ENCODE measurements at regions not wholly inside any gene's neighbourhood (a gene's known extent, or its start where the extent isn't known, plus 50 kb on each side); places are given as distances from the start of the nearest gene placed in this dataset.

DNA sequence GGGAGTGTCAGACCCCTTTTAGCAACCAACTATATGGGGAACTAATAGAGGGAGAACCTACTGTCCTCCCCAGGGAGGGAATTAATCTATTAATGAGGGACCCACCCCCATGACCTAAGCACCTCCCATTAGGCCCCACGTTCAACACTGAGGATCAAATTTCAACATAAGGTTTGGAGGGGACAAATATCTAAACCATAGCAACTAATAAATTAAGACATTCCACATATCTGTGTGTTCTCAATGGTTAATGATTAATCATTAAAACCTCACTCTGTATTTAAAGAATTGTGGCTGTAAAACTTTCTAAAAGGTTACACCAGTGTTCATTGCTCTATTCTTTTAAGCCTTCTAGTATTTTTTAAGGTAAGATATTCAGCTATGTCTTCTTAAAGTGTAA lies 500.4 kb upstream of the SULF2 start:
- FAIRE-seq, result no peak
- TF ChIP-seq POLR2A (IDR thresholded peaks at IDR 0.05; ENCODE audit: low read depth, low read length) (no peak), POLR2AphosphoS5 (IDR thresholded peaks at IDR 0.05; ENCODE audit: low read depth, low read length) (no peak), TAF1 (IDR thresholded peaks at IDR 0.05; ENCODE audit: borderline replicate concordance, low read depth, low read length) (no peak)
- no peak for DNase-seq (ENCODE audit: insufficient read length)

- DNase-seq (ENCODE audit: insufficient read length), result no peak
- no peak for FAIRE-seq
- TF ChIP-seq POLR2A (IDR thresholded peaks at IDR 0.05; ENCODE audit: low read depth, low read length) (no peak), TAF1 (IDR thresholded peaks at IDR 0.05; ENCODE audit: borderline replicate concordance, low read depth, low read length) (no peak), POLR2AphosphoS5 (IDR thresholded peaks at IDR 0.05; ENCODE audit: low read depth, low read length) (no peak)
These were observed 499.6 kb upstream of the SULF2 start for GRCh38 chr20:48284837-48285236.

DNA sequence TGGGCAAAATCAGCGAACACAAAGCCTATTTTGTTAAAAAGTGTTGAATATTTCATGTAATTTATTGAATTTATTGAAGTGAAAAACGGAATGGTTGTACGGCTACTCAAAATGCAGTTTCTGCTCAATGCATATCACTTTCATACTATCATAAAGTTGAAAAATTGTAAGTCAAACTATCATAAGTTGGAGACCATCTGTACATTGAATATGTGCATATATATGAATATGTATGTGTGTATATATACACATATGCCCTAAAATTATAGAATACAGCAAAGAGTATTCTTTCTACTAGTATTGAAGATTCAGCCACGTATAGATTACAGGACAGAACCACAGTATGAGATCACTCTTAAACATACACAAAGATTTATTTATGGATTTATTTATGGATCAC lies 499.0 kb upstream of the SULF2 start:
- TF ChIP-seq TAF1 (IDR thresholded peaks at IDR 0.05; ENCODE audit: borderline replicate concordance, low read depth, low read length) (no peak), POLR2AphosphoS5 (IDR thresholded peaks at IDR 0.05; ENCODE audit: low read depth, low read length) (no peak), POLR2A (IDR thresholded peaks at IDR 0.05; ENCODE audit: low read depth, low read length) (no peak)
- no peak for FAIRE-seq
- no peak for DNase-seq (ENCODE audit: insufficient read length)

GRCh38 chr20:48283470-48284110 lies 498.3 kb upstream of the SULF2 start:
- DNase-seq (ENCODE audit: insufficient read length), result no peak
- TF ChIP-seq TAF1 (IDR thresholded peaks at IDR 0.05; ENCODE audit: borderline replicate concordance, low read depth, low read length) (no peak), POLR2AphosphoS5 (IDR thresholded peaks at IDR 0.05; ENCODE audit: low read depth, low read length) (no peak), POLR2A (IDR thresholded peaks at IDR 0.05; ENCODE audit: low read depth, low read length) (no peak)
- no peak for FAIRE-seq

GRCh38 chr20:48282591-48283228 lies 497.4 kb upstream of the SULF2 start:
- FAIRE-seq, result no peak
- DNase-seq (ENCODE audit: insufficient read length), result no peak
- no peak for TF ChIP-seq TAF1 (IDR thresholded peaks at IDR 0.05; ENCODE audit: borderline replicate concordance, low read depth, low read length)
- no peak for TF ChIP-seq POLR2A (IDR thresholded peaks at IDR 0.05; ENCODE audit: low read depth, low read length)
- no peak for TF ChIP-seq POLR2AphosphoS5 (IDR thresholded peaks at IDR 0.05; ENCODE audit: low read depth, low read length)

DNA sequence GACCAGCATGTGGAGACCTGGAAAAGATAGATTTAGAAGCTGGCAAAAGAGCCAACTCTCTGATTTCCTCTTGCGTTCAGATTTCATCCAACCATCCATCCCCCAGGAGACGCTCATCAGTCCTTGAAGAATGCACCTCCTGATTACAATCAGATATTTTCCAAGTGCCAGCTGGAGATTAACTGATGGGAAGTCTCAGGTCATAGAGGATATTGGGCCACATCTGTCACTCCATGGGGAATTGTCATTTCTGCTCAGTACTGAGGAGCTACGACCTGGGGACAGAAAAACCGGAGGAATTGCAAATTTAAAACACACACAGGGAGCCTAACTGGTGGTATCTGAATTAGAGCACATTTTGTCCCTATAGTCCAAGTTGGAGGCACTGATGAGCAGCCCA lies 496.2 kb upstream of the SULF2 start:
- DNase-seq (ENCODE audit: insufficient read length) (no peak), FAIRE-seq (no peak)
- TF ChIP-seq POLR2AphosphoS5 (IDR thresholded peaks at IDR 0.05; ENCODE audit: low read depth, low read length) (no peak), POLR2A (IDR thresholded peaks at IDR 0.05; ENCODE audit: low read depth, low read length) (no peak), TAF1 (IDR thresholded peaks at IDR 0.05; ENCODE audit: borderline replicate concordance, low read depth, low read length) (no peak)

DNA sequence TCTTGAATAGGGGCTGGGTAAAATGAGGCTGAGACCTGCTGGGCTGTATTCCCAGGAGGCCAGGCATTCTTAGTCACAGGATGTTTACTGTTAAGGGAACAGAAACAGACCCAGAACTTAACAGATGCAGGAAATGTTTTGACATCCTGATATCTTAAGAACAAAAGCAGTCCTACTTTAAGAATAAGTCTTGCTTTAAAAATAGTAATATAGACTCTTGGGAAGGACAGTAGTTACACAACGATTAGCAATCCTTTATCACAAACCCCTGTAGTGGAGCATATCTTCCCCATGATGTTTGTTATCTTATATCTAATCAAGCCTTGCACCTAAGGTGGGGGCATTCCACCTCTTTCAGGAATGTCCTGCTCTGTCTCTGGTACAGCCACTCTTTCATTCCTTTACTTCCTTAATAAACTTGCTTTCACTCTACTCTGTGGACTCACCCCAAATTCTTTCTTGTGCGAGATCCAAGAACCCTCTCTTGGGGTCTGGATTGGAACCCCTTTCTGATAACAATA lies 493.7 kb upstream of the SULF2 start:
- DNase-seq (ENCODE audit: insufficient read length) (no peak), FAIRE-seq (no peak)
- TF ChIP-seq POLR2AphosphoS5 (IDR thresholded peaks at IDR 0.05; ENCODE audit: low read depth, low read length), result no peak
- no peak for TF ChIP-seq POLR2A (IDR thresholded peaks at IDR 0.05; ENCODE audit: low read depth, low read length)
- TF ChIP-seq TAF1 (IDR thresholded peaks at IDR 0.05; ENCODE audit: borderline replicate concordance, low read depth, low read length), result no peak

- no peak for FAIRE-seq
- no peak for DNase-seq (ENCODE audit: insufficient read length)
- no peak for TF ChIP-seq TAF1 (IDR thresholded peaks at IDR 0.05; ENCODE audit: borderline replicate concordance, low read depth, low read length)
- TF ChIP-seq POLR2AphosphoS5 (IDR thresholded peaks at IDR 0.05; ENCODE audit: low read depth, low read length), result no peak
- no peak for TF ChIP-seq POLR2A (IDR thresholded peaks at IDR 0.05; ENCODE audit: low read depth, low read length)
These were observed 492.0 kb upstream of the SULF2 start for GRCh38 chr20:48277266-48277665.

GRCh38 chr20:48276021-48276342 lies 490.7 kb upstream of the SULF2 start:
- FAIRE-seq, result no peak
- DNase-seq (ENCODE audit: insufficient read length), result no peak
- TF ChIP-seq POLR2AphosphoS5 (IDR thresholded peaks at IDR 0.05; ENCODE audit: low read depth, low read length) (no peak), POLR2A (IDR thresholded peaks at IDR 0.05; ENCODE audit: low read depth, low read length) (no peak), TAF1 (IDR thresholded peaks at IDR 0.05; ENCODE audit: borderline replicate concordance, low read depth, low read length) (no peak)

- DNase-seq (ENCODE audit: insufficient read length) (no peak), FAIRE-seq (no peak)
- TF ChIP-seq POLR2AphosphoS5 (IDR thresholded peaks at IDR 0.05; ENCODE audit: low read depth, low read length), result no peak
- no peak for TF ChIP-seq TAF1 (IDR thresholded peaks at IDR 0.05; ENCODE audit: borderline replicate concordance, low read depth, low read length)
- no peak for TF ChIP-seq POLR2A (IDR thresholded peaks at IDR 0.05; ENCODE audit: low read depth, low read length)
These were observed 490.2 kb upstream of the SULF2 start for GRCh38 chr20:48275286-48276020.

DNA sequence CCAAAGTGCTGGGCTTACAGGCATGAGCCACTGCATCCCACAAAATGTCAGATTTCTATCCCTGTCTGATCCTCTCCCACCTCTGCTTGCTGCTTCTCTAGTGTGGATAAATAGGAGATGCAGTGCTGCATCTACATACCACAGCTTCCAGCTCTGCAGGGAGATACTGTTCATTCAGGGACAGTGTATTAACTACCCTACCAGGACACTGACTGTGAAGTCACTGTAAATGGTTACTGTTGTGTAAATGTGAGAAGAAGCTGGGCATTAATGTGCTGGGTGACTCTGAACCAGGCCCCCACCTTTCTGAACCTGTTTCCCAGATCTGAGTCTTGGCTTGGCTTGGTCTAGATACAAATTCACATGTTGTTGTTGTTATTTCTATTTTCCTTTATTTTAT lies 488.6 kb upstream of the SULF2 start:
- DNase-seq (ENCODE audit: insufficient read length) (no peak), FAIRE-seq (no peak)
- no peak for TF ChIP-seq TAF1 (IDR thresholded peaks at IDR 0.05; ENCODE audit: borderline replicate concordance, low read depth, low read length)
- no peak for TF ChIP-seq POLR2A (IDR thresholded peaks at IDR 0.05; ENCODE audit: low read depth, low read length)
- no peak for TF ChIP-seq POLR2AphosphoS5 (IDR thresholded peaks at IDR 0.05; ENCODE audit: low read depth, low read length)
